HG02623 (cell line): ENCODE measurements at regions not wholly inside any gene's neighbourhood (a gene's known extent, or its start where the extent isn't known, plus 50 kb on each side); places are given as distances from the start of the nearest gene placed in this dataset.
"Not testable (repeated sequence)": the region's sequence is repeated elsewhere in the genome, so short reads cannot be mapped to it uniquely, and the experiment has no call there.

ENCODE experiments used
- ATAC-seq: cut with Tn5 transposase; IDR thresholded peaks from one replicate; pipeline ENCODE4 v1.9.1; 2021; ENCODE audit warnings: moderate library complexity; ENCODE audit not compliant: unreplicated experiment

DNA sequence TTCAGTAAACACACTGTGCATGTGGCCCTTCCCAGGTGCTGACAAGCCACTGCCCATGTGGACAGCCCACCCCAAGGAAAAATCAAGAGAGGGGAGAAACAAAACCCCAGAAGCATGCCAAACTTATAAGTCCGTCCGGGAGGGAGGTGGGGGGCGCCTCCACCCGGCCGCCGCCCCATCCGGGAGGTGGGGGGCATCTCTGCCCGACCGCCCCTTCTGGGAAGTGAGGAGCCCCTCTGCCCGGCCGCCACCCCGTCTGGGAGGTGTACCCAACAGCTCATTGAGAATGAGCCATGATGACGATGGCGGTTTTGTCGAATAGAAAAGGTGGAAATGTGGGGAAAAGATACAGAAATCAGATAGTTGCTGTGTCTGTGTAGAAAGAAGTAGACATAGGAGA, 53.8 kb upstream of the C2CD4B start:
- no peak for ATAC-seq

DNA sequence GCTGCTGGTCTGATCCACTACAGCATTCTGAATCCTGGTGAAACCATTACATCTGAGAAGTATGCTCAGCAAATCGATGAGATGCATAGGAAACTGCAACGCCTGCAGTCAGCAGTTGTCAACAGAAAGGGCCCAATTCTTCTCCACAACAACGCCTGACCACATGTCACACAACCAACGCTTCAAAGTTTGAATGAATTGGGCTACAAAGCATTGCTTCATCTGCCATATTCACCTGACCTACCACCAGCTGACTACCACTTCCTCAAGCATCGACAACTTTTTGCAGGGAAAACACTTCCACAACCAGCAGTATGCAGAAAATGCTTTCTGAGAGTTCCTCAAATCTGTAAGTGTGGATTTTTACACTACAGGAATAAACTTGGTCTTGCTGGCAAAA, 54.7 kb upstream of the C2CD4B start:
- no peak for ATAC-seq

DNA sequence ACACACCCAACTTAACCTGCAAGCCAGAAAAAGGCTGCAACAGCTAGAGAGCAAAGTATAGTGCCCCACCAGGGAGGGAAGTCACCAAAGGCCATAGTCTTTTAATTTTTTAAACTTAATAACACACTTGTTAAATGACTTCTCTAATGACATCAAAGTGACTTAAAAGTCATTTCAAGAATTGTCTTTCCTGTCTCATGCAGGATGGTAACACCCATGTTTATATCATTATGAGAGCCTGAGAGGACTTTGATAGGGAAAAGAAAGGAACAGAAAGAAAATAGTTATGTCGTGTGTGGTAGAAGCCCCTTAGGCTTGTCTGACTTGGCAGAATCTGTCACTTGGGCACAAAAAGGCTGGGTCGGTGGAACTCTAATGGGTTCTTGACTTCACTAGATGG, 57.9 kb upstream of the C2CD4B start:
- ATAC-seq: no peak

DNA sequence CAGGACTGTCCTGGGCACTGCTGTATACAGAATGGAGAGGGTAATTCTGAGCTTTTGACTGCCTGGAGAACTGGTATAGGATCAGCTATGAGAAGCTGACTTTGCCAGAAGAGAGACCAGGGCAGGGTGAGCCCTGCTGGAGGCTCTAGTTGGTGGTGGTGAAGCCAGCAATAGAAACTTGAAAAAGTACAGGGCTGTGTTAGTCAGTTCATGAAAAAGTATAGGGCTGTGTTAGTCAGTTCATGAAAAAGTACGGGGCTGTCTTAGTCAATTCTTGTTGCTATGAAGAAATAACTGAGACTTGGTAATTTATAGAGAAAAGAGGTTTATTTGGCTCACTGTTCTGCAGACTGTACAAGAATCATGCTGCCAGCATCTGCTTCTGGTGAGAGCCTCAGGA, 63.5 kb upstream of the C2CD4B start:
- no peak for ATAC-seq

DNA sequence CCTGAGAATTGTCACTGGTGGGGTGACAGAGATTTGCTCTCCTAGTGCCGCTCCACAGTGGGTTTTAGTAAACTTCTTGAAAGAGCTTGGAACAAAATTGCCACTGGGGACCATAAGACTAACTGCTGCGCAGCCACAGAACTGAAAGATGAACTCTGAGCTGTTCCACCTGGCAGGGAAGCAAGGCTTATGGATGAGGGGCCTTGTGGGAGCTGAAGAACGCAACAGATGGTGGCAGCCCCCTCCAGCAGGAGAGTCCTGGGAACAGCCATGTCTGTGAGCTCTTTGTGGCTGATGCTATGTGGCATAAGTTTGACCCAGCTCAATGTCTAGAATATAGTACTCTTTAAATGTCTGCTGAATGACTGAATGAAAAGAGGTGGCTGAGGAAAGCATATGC, 66.8 kb upstream of the C2CD4B start:
- ATAC-seq: no peak

DNA sequence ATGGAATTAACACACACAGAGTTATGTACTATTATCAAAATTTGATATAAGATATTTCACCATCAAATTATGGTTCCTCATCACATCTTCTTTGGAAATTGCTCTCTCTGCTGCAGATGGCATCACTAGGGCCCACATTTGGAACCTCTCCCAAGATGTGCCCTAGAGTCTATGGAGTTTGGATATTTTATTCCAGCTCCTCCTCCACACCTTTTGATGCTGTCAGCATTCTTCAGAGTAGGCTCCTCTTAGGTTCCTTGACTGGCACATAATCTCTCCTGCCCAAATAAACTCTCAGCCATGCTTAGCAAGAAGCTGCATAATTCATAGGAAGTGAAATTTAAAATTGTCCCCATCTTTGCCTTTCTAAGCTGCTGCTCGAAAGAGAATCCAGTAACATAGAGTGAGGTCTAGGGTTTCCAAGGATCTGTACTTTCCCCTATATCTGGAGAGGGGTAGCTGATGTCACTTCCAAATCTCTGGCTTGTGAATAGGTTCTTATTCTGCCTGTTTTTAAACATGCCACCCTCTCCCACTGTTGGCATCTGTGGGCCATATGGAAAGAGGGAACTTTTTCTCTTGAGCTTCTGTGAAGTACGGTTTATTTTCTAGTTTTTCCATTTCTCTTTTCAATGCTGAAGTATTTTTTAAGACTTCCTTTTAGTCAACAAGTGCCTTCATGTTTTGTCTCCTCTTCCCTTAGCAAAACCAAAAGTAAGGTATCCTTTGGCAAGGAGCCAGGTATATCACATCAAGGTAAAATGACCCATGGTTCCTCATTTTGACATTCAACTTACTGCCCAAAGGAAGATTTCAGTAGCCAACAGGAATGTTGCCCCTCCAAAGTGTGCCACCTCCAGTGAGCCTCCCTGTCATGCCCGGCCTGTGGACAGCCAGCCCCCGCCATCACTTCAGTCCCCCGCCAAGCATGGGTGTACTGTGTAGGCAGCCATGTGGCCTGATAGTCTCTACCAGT, 75.3 kb upstream of the C2CD4B start:
- ATAC-seq: no peak

DNA sequence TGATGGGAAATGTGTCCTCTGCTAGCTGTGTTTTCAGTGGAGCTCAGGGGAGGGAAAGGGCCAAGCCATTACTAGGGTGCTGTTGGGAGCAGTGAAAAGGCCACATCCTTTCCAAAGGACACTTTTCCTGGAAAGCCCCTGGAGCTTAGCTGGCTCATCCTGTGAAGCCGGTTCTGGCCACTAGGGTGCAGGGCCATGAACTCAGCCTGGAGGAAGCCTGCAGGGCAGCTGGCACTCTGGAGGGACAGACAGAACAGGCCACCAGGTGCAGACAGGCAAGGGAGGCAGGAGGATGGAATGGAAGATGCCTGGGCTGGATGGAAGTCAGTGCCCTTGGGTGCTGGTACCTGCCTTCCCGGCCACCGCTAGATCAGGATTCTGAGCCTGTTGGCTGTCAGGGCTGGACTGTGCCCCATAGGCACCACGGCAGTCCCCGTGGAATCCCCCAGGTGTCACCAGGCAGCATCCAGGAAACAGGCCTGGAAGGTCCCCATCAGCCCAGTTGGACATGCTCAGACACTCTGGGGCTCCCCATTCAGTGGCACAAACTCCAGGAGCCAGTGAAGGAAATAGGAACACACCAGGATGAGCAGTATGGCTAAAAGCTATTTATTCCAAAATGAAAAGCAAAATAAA, 76.2 kb upstream of the C2CD4B start:
- ATAC-seq: no peak

DNA sequence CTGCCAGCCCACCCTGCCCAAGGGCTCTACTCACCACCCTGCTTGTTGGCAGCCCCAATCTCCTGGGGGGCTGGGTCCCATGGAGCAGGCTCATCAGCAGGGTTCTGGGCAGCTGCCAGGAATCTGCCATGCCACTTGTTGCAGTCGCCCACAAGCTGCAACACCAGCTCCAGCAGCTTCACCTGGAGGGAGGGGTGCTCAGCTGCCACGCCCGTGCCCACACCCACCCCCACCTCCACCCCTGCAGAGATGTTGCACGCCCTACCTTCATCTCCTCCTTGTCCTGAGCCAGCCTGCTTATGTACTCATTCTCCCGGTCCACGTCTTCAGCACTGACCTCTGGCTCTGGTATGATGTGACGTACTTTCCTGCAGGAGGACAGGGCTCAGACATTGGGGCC, 77.9 kb upstream of the C2CD4B start:
- ATAC-seq: no peak

DNA sequence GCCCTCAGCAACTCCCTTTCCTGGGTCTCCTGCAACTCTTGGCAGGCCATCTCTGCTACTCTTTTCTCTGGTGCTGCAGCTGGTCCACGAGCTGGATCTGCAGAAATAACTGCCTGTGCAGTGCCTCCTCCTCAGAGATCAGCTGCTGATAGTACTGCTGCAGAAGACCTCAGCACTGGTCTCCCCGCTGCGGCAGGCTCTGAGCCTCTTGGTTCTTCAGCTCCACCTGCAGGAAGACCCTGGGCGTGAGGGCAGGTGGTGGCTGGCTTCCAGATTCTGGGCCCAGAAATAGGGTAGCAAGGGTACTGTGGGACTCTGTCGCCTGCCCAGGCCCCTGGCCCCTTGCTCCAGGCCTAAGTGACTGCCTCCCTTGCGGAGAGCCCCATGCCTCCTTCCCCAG, 79.7 kb upstream of the C2CD4B start:
- no peak for ATAC-seq

DNA sequence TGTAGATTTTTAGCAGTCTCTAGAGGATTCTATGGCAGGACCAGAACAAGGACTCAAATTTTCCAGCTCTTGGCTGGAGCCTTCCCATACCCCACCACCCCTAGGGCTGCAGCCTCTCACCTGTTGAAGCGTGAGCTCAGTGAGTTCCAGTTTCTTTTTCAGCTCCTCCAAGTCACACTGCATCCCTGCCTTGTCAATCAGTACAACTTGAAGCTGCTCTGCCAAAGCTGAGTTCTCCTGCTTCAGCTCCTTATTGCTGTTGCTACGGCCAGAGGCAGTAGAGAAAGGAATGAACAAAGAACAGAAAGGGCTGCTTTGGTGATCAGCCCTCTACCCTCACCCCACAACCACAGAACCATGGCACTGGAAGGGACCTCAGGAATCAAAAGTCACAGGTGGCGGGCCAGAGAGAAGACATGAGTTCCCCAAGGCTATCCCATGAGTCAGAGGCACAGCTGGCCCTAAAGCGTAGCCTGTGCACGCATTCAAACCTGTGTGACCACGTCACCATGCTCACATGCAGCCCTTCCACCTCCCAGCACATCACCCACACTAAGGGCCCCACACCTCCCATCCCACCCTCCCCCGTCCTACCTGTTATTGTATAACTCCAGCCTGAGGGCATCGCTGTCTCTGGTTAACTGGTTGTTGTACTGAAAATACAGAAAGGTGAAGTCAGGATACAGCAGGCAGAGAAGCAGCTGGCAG, 83.3 kb upstream of the C2CD4B start:
- ATAC-seq: no peak

DNA sequence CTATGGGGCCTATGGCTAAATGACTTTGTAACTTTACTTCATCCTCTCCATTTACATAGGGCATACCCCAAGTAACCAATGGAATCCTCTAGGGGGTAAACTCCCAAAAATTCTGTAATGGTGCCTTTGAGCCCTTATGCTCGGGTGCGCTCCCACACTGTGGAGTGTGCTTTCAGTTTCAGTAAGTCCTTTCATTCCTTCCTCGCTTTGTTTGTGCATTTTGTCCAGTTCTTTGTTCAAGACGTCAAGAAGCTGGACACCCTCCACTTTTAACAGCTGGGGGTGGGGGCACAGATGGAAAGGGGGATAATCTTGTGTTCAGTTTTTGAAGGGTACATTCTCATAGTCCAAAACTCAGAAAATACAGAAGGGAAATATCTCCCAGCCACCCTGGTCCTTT, 84.4 kb upstream of the C2CD4B start:
- no peak for ATAC-seq

DNA sequence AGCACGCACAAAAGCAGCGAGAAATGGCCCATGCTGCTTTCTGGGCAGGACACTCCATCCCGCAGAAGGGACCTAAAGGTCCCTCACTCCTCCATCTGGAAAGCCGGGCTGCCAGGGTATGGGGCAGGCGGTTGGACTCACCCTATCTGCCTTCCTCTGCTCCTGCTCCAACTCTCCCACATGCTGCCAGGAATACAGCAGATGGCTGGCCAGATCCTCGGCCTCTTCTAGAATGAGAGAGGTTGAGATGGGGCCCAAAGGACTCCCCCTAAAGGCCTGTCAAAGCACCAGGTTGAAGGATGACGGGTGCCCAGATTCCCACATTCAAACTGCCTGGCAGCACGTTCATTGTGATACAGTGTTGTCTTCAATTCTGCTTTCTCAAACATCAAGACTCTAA, 85.1 kb upstream of the C2CD4B start:
- ATAC-seq: no peak

DNA sequence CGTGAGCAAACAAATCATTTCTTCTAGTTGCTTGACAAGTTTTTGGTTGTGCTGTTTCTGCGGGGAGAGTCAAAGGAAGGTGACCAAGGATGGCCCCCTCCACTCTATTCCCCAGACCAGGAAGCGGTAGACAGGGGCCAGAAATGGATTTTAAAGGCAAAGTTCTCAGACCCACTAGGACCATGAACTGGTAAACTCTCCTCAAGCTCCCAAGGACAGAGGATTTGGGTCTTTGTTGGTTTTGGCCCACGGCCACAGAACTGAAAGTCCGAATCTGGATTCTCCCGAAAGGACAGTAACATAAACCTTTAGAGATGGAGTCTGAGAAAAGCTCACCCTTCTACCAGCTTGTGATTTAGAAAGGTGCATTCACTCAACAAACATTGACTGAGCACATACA, 85.9 kb upstream of the C2CD4B start:
- no peak for ATAC-seq

DNA sequence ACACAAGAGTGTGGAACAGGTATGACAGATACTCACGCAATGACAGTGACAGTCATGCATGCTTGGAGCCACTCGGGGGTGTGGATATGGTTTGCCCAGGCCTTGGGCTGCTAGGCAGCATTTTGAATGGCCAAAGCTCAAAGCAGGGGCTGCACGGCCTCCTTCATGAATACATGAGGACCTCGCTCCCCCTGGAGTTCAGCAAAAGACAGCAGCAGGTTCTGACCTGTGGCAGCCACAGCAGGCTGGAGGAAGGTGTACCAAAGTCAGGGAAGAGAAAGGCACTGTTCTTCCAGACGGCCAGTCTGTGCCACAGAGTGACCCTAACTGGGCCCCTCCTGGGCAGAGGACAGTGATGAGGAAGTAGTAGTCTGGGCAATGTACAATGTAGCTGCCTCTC, 88.2 kb upstream of the C2CD4B start:
- no peak for ATAC-seq

DNA sequence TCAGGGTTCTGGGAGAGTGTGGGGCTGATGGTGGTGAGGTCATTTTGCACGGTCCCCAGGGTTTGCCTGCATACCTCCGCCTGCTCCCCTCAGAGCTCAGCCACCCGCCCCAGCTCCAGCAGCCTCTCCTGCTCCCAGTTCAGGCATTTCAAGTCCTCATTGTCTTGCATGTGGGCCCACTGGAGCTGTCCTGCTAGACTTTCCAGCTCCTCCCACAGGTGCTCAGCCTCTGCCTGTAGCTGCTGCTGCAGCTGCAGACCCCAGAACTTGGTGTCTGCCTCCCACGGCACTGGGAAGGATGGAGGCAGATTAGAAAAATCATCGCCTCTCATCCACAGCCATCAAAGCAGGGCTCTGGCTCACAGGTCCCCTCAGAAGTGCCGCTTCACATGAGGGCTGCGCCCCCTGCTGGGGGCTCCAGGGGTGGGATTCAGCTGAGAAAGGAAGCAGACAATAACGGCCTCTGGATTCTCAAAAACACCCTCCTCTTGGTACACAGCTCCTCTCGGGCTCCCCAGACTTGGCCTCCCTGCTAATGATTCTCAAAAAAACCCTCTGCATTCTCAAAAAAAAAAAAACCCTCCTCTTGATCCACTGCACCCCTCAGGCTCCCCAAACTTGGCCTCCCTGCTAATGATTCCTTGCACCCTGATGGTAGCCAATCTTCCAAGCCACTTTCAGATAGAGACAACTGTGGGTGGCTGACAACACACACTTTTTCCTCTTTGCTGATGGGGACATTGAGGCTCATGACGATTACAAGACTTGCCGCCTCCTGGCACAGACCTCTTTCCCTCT, 89.3 kb upstream of the C2CD4B start:
- no peak for ATAC-seq

DNA sequence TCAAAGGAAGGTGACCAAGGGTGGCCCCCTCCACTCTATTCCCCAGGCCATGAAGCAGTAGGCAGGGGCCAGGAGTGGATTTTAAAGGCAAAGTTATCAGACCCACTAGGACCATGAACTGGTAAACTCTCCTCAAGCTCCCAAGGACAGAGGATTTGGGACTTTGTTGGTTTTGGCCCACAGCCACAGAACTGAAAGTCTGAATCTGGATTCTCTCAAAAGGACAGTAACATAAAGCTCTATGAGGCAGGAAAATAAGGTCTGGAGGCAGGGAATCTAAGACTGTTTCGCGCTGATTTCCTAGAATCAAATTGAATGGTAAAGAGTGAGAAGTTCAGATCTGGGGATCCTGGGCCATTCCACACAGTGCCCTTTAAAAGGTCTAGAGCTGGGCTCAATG, 91.3 kb upstream of the C2CD4B start:
- ATAC-seq: not testable (repeated sequence)

DNA sequence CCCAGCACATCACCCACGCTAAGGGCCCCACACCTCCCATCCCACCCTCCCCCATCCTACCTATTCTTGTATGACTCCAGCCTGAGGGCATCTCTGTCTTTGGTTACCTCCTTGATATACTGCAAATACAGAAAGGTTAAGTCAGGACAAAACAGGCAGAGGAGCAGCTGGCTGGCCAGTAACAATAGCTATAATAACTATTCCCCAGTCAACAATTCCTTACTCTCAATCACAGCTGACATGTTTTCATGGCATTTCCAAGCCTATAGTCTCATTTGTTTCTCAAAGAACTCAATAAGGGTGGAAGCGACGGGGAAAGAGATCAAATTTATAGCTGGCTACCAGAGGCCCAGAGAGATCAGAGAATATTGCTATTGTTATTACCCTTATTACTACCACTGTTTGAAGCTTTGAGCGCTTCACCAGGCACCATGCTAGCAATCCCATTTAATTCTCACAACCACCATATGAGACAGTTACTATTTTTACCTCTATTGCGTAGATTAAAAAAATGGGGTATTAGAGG, 93.0 kb upstream of the C2CD4B start:
- ATAC-seq: no peak

DNA sequence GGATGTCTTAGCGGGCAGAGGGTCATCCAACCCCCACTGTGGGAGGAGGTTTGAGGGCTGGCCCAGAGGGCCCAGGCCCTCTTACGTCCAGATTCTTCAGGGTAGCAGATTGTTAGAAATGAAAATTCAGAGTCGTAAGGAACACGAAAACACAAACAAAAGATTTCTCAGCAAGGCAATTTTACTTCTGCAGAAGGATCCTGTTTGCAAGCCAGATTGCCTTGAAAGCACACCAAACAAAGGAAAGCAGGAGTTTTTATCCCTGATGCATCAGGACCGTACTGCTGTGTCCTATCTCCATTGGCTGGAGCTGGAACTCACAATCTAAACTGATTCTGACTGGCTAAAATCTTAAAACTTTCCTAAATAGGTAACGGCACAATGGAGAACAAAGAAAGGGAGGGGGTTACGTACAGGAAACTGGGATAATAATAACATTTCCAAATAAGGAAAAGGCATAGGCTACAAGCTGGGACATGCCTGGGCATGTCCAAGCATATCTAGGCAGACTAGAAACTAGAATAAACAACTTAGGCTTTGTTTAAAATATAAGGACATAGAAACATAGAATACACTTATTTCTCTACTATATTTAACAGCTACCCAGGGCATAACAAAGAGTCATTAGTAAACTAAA, 97.3 kb upstream of the C2CD4B start:
- no peak for ATAC-seq

DNA sequence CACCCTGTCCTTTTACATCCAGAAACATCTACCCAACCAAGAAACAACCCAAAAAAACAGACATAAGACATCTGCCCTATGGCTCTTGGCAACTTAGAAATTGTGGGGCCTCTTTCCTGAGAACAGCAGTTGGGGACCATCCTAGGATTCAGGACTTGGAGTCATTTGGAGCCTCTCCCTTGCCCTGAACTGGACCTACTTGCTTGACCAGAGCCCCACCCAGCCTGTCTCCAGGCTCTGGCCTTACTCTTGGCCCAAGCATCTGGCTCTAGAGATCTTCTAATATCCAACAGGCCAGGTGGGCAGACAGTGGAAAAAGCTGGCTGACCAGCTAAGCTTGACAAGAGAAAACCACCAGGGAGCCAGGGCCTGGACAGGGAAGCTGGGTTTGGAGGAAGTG, 99.1 kb upstream of the C2CD4B start:
- no peak for ATAC-seq

DNA sequence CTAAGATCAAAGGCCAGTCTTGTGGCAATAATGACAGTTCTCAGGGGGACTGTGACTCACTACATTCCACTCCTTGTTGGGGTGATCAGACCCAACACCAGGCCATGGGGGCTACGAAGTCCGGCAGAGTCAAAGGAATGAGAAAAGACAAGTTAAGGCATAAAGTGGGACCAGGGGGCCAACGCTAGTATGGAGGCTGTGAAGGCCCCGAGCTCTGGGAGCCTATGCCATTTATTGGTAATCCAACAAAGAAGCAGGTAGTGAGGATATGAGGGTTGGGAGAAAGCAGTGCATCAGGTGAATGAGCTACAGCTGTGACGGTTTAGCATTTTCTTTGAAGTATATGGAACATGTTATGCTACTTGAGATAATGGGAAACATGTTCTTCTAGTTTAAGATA, 104.4 kb upstream of the C2CD4B start:
- no peak for ATAC-seq
